ENCODE measurements at regions not wholly inside any gene's neighbourhood (a gene's known extent, or its start where the extent isn't known, plus 50 kb on each side); places are given as distances from the start of the nearest gene placed in this dataset.
"Not testable (repeated sequence)": the region's sequence is repeated elsewhere in the genome, so short reads cannot be mapped to it uniquely, and the experiment has no call there.

- Mint-ChIP-seq H3K27ac (no peak overlapping the region), H3K4me3 (no peak overlapping the region), H3K4me1 (ENCODE audit: low read depth) (no peaks in the 10 kb centered on the region), H3K27me3 (no peaks in the 10 kb centered on the region), H3K9me3 (peaks cover 43% of the 10 kb centered on the region), H3K36me3 (ENCODE audit: low read depth) (no peaks in the 10 kb centered on the region)
- intact Hi-C loops (cut with micrococcal nuclease), result no loop called here
These were observed 622.3 kb upstream of the ADGRB3 start for GRCh38 chr6:68012822-68013221.

- Mint-ChIP-seq H3K4me3 (no peak overlapping the region), H3K4me1 (ENCODE audit: low read depth) (no peaks in the 10 kb centered on the region), H3K27me3 (no peaks in the 10 kb centered on the region), H3K9me3 (peaks cover 43% of the 10 kb centered on the region), H3K27ac (no peak overlapping the region), H3K36me3 (ENCODE audit: low read depth) (no peaks in the 10 kb centered on the region)
- intact Hi-C loops (cut with micrococcal nuclease), result no loop called here
These were observed 624.1 kb upstream of the ADGRB3 start for GRCh38 chr6:68010936-68011335.

- intact Hi-C loops (cut with micrococcal nuclease), result no loop called here
- Mint-ChIP-seq H3K27ac (no peak overlapping the region), H3K4me1 (ENCODE audit: low read depth) (no peaks in the 10 kb centered on the region)
These were observed 626.6 kb upstream of the ADGRB3 start for GRCh38 chr6:68008445-68008844.

GRCh38 chr6:68007717-68008116 is 627.4 kb upstream of the ADGRB3 start:
- Mint-ChIP-seq H3K36me3 (ENCODE audit: low read depth) (no peaks in the 10 kb centered on the region), H3K4me1 (ENCODE audit: low read depth) (no peaks in the 10 kb centered on the region), H3K4me3 (no peak overlapping the region), H3K27ac (no peak overlapping the region), H3K9me3 (peaks cover 30% of the 10 kb centered on the region), H3K27me3 (no peaks in the 10 kb centered on the region)
- intact Hi-C loops (cut with micrococcal nuclease), result no loop called here

More at GRCh38 chr6:68008445-68008844, 626.6 kb upstream of the ADGRB3 start:
- no peaks in the 10 kb centered on the region for H3K27me3 Mint-ChIP-seq
- no peaks in the 10 kb centered on the region for H3K36me3 Mint-ChIP-seq (ENCODE audit: low read depth)
- H3K4me3 Mint-ChIP-seq, result no peak overlapping the region
- H3K9me3 Mint-ChIP-seq, result peaks cover 37% of the 10 kb centered on the region

- Mint-ChIP-seq H3K9me3 (peaks cover 11% of the 10 kb centered on the region), H3K4me1 (ENCODE audit: low read depth) (no peaks in the 10 kb centered on the region), H3K4me3 (no peak overlapping the region)
These were observed 648.3 kb upstream of the ADGRB3 start for GRCh38 chr6:67986694-67987232.

GRCh38 chr6:67976486-67976885 is 658.6 kb upstream of the ADGRB3 start:
- Mint-ChIP-seq H3K36me3 (ENCODE audit: low read depth) (no peaks in the 10 kb centered on the region), H3K4me3 (no peak overlapping the region), H3K27ac (no peak overlapping the region), H3K27me3 (no peaks in the 10 kb centered on the region), H3K4me1 (ENCODE audit: low read depth) (no peaks in the 10 kb centered on the region), H3K9me3 (peaks cover 16% of the 10 kb centered on the region)
- intact Hi-C loops (cut with micrococcal nuclease), result no loop called here

More at GRCh38 chr6:67986694-67987232, 648.3 kb upstream of the ADGRB3 start:
- intact Hi-C loops (cut with micrococcal nuclease), result no loop called here
- no peak overlapping the region for H3K27ac Mint-ChIP-seq
- no peaks in the 10 kb centered on the region for H3K27me3 Mint-ChIP-seq
- no peaks in the 10 kb centered on the region for H3K36me3 Mint-ChIP-seq (ENCODE audit: low read depth)

GRCh38 chr6:67974931-67975330 is 660.2 kb upstream of the ADGRB3 start:
- Mint-ChIP-seq H3K27ac (no peak overlapping the region), H3K9me3 (peaks cover 10% of the 10 kb centered on the region), H3K4me3 (no peak overlapping the region), H3K4me1 (ENCODE audit: low read depth) (no peaks in the 10 kb centered on the region), H3K27me3 (no peaks in the 10 kb centered on the region), H3K36me3 (ENCODE audit: low read depth) (no peaks in the 10 kb centered on the region)
- intact Hi-C loops (cut with micrococcal nuclease), result no loop called here

GRCh38 chr6:67971812-67972211 is 663.3 kb upstream of the ADGRB3 start:
- Mint-ChIP-seq H3K9me3 (peaks cover 9% of the 10 kb centered on the region), H3K27me3 (no peaks in the 10 kb centered on the region), H3K4me1 (ENCODE audit: low read depth) (no peaks in the 10 kb centered on the region), H3K36me3 (ENCODE audit: low read depth) (no peaks in the 10 kb centered on the region), H3K27ac (no peak overlapping the region), H3K4me3 (no peak overlapping the region)
- intact Hi-C loops (cut with micrococcal nuclease), result no loop called here

GRCh38 chr6:67966830-67967229 is 668.3 kb upstream of the ADGRB3 start:
- Mint-ChIP-seq H3K27me3 (no peaks in the 10 kb centered on the region), H3K4me1 (ENCODE audit: low read depth) (no peaks in the 10 kb centered on the region), H3K27ac (no peak overlapping the region), H3K4me3 (no peak overlapping the region), H3K9me3 (peaks cover 9% of the 10 kb centered on the region), H3K36me3 (ENCODE audit: low read depth) (no peaks in the 10 kb centered on the region)
- intact Hi-C loops (cut with micrococcal nuclease), result no loop called here

GRCh38 chr6:67956352-67956751 is 678.7 kb upstream of the ADGRB3 start:
- H3K27me3 Mint-ChIP-seq, result no peaks in the 10 kb centered on the region
- H3K4me1 Mint-ChIP-seq (ENCODE audit: low read depth), result no peaks in the 10 kb centered on the region
- H3K4me3 Mint-ChIP-seq, result no peak overlapping the region
- no peaks in the 10 kb centered on the region for H3K36me3 Mint-ChIP-seq (ENCODE audit: low read depth)
- H3K27ac Mint-ChIP-seq, result no peak overlapping the region
- intact Hi-C loops (cut with micrococcal nuclease), result no loop called here
- H3K9me3 Mint-ChIP-seq, result peaks cover 26% of the 10 kb centered on the region

GRCh38 chr6:67952948-67953347 is 682.1 kb upstream of the ADGRB3 start:
- peaks cover 53% of the 10 kb centered on the region for H3K9me3 Mint-ChIP-seq
- intact Hi-C loops (cut with micrococcal nuclease), result no loop called here
- no peak overlapping the region for H3K4me3 Mint-ChIP-seq
- no peaks in the 10 kb centered on the region for H3K27me3 Mint-ChIP-seq
- no peaks in the 10 kb centered on the region for H3K4me1 Mint-ChIP-seq (ENCODE audit: low read depth)
- H3K36me3 Mint-ChIP-seq (ENCODE audit: low read depth), result no peaks in the 10 kb centered on the region
- no peak overlapping the region for H3K27ac Mint-ChIP-seq

- intact Hi-C loops (cut with micrococcal nuclease), result no loop called here
- H3K36me3 Mint-ChIP-seq (ENCODE audit: low read depth), result no peaks in the 10 kb centered on the region
- no peak overlapping the region for H3K4me3 Mint-ChIP-seq
- no peaks in the 10 kb centered on the region for H3K27me3 Mint-ChIP-seq
- H3K4me1 Mint-ChIP-seq (ENCODE audit: low read depth), result no peaks in the 10 kb centered on the region
- H3K9me3 Mint-ChIP-seq, result peaks cover 51% of the 10 kb centered on the region
- H3K27ac Mint-ChIP-seq, result no peak overlapping the region
These were observed 683.0 kb upstream of the ADGRB3 start for GRCh38 chr6:67952121-67952520.

- H3K36me3 Mint-ChIP-seq (ENCODE audit: low read depth); H3K4me1 Mint-ChIP-seq (ENCODE audit: low read depth); H3K4me3 Mint-ChIP-seq; intact Hi-C loops (cut with micrococcal nuclease); H3K27me3 Mint-ChIP-seq; H3K27ac Mint-ChIP-seq: not testable (repeated sequence)
- H3K9me3 Mint-ChIP-seq, result peaks cover 39% of the 10 kb centered on the region
These were observed 687.3 kb upstream of the ADGRB3 start for GRCh38 chr6:67947762-67948161.

- H3K4me3 Mint-ChIP-seq, result no peak overlapping the region
- H3K27ac Mint-ChIP-seq, result no peak overlapping the region
- intact Hi-C loops (cut with micrococcal nuclease), result no loop called here
- no peaks in the 10 kb centered on the region for H3K4me1 Mint-ChIP-seq (ENCODE audit: low read depth)
- no peaks in the 10 kb centered on the region for H3K27me3 Mint-ChIP-seq
- peaks cover 7% of the 10 kb centered on the region for H3K9me3 Mint-ChIP-seq
- H3K36me3 Mint-ChIP-seq (ENCODE audit: low read depth), result no peaks in the 10 kb centered on the region
These were observed 699.1 kb upstream of the ADGRB3 start for GRCh38 chr6:67935976-67936477.

- H3K27ac Mint-ChIP-seq, result no peak overlapping the region
- intact Hi-C loops (cut with micrococcal nuclease), result no loop called here
- H3K27me3 Mint-ChIP-seq, result no peaks in the 10 kb centered on the region
- H3K4me3 Mint-ChIP-seq, result no peak overlapping the region
- no peaks in the 10 kb centered on the region for H3K36me3 Mint-ChIP-seq (ENCODE audit: low read depth)
- no peaks in the 10 kb centered on the region for H3K4me1 Mint-ChIP-seq (ENCODE audit: low read depth)
- peaks cover 17% of the 10 kb centered on the region for H3K9me3 Mint-ChIP-seq
These were observed 701.8 kb upstream of the ADGRB3 start for GRCh38 chr6:67933278-67933677.
